KOPT-K1 (cell line): ENCODE measurements at regions not wholly inside any gene's neighbourhood (a gene's known extent, or its start where the extent isn't known, plus 50 kb on each side); places are given as distances from the start of the nearest gene placed in this dataset.

Experiments
- H3K27ac ChIP-seq: fragments of 200-600 bp; sonication (generic); 2 replicates; pipeline ENCODE4 v1.5.1; 2016; ENCODE audit warnings: antibody characterized with exemption, mild to moderate bottlenecking, low read depth, low read length; ENCODE audit not compliant: poor library complexity, severe bottlenecking
- H3K36me3 ChIP-seq: fragments of 200-600 bp; sonication (generic); 2 replicates; pipeline ENCODE4 v1.5.1; 2017; ENCODE audit warnings: antibody characterized with exemption, mild to moderate bottlenecking, low read length, moderate library complexity; ENCODE audit not compliant: insufficient read depth
- H3K9me3 ChIP-seq: fragments of 200-600 bp; sonication (generic); 2 replicates; pipeline ENCODE4 v1.5.1; 2017; ENCODE audit warnings: antibody characterized with exemption, low read length, mild to moderate bottlenecking; ENCODE audit not compliant: insufficient read depth, poor library complexity, severe bottlenecking

- Histone ChIP-seq H3K27ac (no peak overlapping the region), H3K9me3 (no peaks in the 10 kb centered on the region), H3K36me3 (no peaks in the 10 kb centered on the region)
These were observed 473.7 kb downstream of the EFNB2 start for GRCh38 chr13:106061781-106062180.

GRCh38 chr13:106056851-106057250 lies 478.6 kb downstream of the EFNB2 start:
- Histone ChIP-seq H3K36me3 (no peaks in the 10 kb centered on the region), H3K9me3 (no peaks in the 10 kb centered on the region), H3K27ac (no peak overlapping the region)

GRCh38 chr13:106052200-106052767 lies 483.2 kb downstream of the EFNB2 start:
- no peaks in the 10 kb centered on the region for H3K9me3 ChIP-seq

GRCh38 chr13:106049171-106049570 lies 486.3 kb downstream of the EFNB2 start:
- Histone ChIP-seq H3K36me3 (no peaks in the 10 kb centered on the region), H3K9me3 (no peaks in the 10 kb centered on the region), H3K27ac (no peak overlapping the region)

More at GRCh38 chr13:106052200-106052767, 483.2 kb downstream of the EFNB2 start:
- Histone ChIP-seq H3K36me3 (no peaks in the 10 kb centered on the region), H3K27ac (no peak overlapping the region)

GRCh38 chr13:106048386-106048785 lies 487.1 kb downstream of the EFNB2 start:
- H3K27ac ChIP-seq: no peak overlapping the region
- H3K36me3 ChIP-seq: no peaks in the 10 kb centered on the region
- H3K9me3 ChIP-seq: no peaks in the 10 kb centered on the region

GRCh38 chr13:106047859-106048258 lies 487.6 kb downstream of the EFNB2 start:
- no peaks in the 10 kb centered on the region for H3K36me3 ChIP-seq
- no peaks in the 10 kb centered on the region for H3K9me3 ChIP-seq
- H3K27ac ChIP-seq: no peak overlapping the region

GRCh38 chr13:106042996-106043581 lies 492.4 kb downstream of the EFNB2 start:
- Histone ChIP-seq H3K9me3 (no peaks in the 10 kb centered on the region), H3K27ac (no peak overlapping the region), H3K36me3 (no peaks in the 10 kb centered on the region)

- Histone ChIP-seq H3K27ac (no peak overlapping the region), H3K36me3 (no peaks in the 10 kb centered on the region), H3K9me3 (no peaks in the 10 kb centered on the region)
These were observed 494.0 kb downstream of the EFNB2 start for GRCh38 chr13:106041445-106041844.

GRCh38 chr13:106038752-106039151 lies 496.7 kb downstream of the EFNB2 start:
- Histone ChIP-seq H3K9me3 (no peaks in the 10 kb centered on the region), H3K36me3 (no peaks in the 10 kb centered on the region), H3K27ac (no peak overlapping the region)

GRCh38 chr13:106036870-106037269 lies 498.6 kb downstream of the EFNB2 start:
- H3K9me3 ChIP-seq: no peaks in the 10 kb centered on the region
- H3K27ac ChIP-seq: no peak overlapping the region
- H3K36me3 ChIP-seq: no peaks in the 10 kb centered on the region

- Histone ChIP-seq H3K27ac (no peak overlapping the region), H3K9me3 (no peaks in the 10 kb centered on the region)
These were observed 501.3 kb downstream of the EFNB2 start for GRCh38 chr13:106034201-106034600.

GRCh38 chr13:106033659-106034058 lies 501.8 kb downstream of the EFNB2 start:
- Histone ChIP-seq H3K36me3 (no peaks in the 10 kb centered on the region), H3K27ac (no peak overlapping the region), H3K9me3 (no peaks in the 10 kb centered on the region)

More at GRCh38 chr13:106034201-106034600, 501.3 kb downstream of the EFNB2 start:
- H3K36me3 ChIP-seq: no peaks in the 10 kb centered on the region

GRCh38 chr13:106032441-106032840 lies 503.0 kb downstream of the EFNB2 start:
- no peaks in the 10 kb centered on the region for H3K9me3 ChIP-seq
- no peaks in the 10 kb centered on the region for H3K36me3 ChIP-seq
- H3K27ac ChIP-seq: no peak overlapping the region

GRCh38 chr13:106029676-106030290 lies 505.7 kb downstream of the EFNB2 start:
- Histone ChIP-seq H3K36me3 (no peaks in the 10 kb centered on the region), H3K27ac (no peak overlapping the region), H3K9me3 (no peaks in the 10 kb centered on the region)

- Histone ChIP-seq H3K9me3 (no peaks in the 10 kb centered on the region), H3K36me3 (no peaks in the 10 kb centered on the region), H3K27ac (no peak overlapping the region)
These were observed 506.6 kb downstream of the EFNB2 start for GRCh38 chr13:106028911-106029310.

GRCh38 chr13:106011600-106011999 lies 523.9 kb downstream of the EFNB2 start:
- no peak overlapping the region for H3K27ac ChIP-seq
- no peaks in the 10 kb centered on the region for H3K36me3 ChIP-seq
- H3K9me3 ChIP-seq: no peaks in the 10 kb centered on the region
